CD8-positive, alpha-beta memory T cell (primary cell): ENCODE measurements at regions not wholly inside any gene's neighbourhood (a gene's known extent, or its start where the extent isn't known, plus 50 kb on each side); places are given as distances from the start of the nearest gene placed in this dataset.

ENCODE experiments used
- CTCF ChIA-PET: fragments of 350-600 bp; sonication (Branson Sonifier 250); formaldehyde crosslinking; loops from one replicate; lab custom pipeline; 2021; ENCODE audit warnings: antibody characterized with exemption; lab: Charles Lee
- POLR2A ChIA-PET: fragments of 350-600 bp; sonication (Branson Sonifier 250); formaldehyde crosslinking; loops from one replicate; lab custom pipeline; 2021; ENCODE audit warnings: antibody characterized with exemption; lab: Charles Lee
- DNase-seq, 5 donors: peaks; one replicate each; pipeline versions ENCODE4 v3.0.0 to v3.0.0-alpha.2; 2020 to 2022; ENCODE audit warnings: mixed read lengths in 1 of 5
- H3K27ac ChIP-seq: one replicate; pipeline ENCODE4 v1.7.0; 2013; ENCODE audit warnings: low read depth, mild to moderate bottlenecking, low read length, moderate library complexity
- H3K27me3 ChIP-seq: 2 replicates; pipeline ENCODE4 v1.7.0; 2013; ENCODE audit warnings: low read length, mild to moderate bottlenecking; ENCODE audit not compliant: insufficient read depth, poor library complexity, severe bottlenecking
- H3K36me3 ChIP-seq: 2 replicates; pipeline ENCODE4 v1.7.0; 2013; ENCODE audit warnings: mild to moderate bottlenecking, low read length, moderate library complexity; ENCODE audit not compliant: insufficient read depth
- H3K4me1 ChIP-seq: 2 replicates; pipeline ENCODE4 v1.7.0; 2013; ENCODE audit warnings: mild to moderate bottlenecking, low read length, moderate library complexity; ENCODE audit not compliant: insufficient read depth
- H3K4me3 ChIP-seq: 2 replicates; pipeline ENCODE4 v1.7.0; 2013; ENCODE audit warnings: mild to moderate bottlenecking, low read length
- H3K9me3 ChIP-seq: 2 replicates; pipeline ENCODE4 v1.7.0; 2013; ENCODE audit warnings: mild to moderate bottlenecking, low read length
- H3K27ac Mint-ChIP-seq, 8 donors: one replicate each; pipeline ENCODE4 v1.8.0; 2020 to 2021; ENCODE audit warnings: mixed read lengths in 8 of 8, mild to moderate bottlenecking in 6 of 8, inconsistent platforms in 3 of 8, moderate library complexity in 3 of 8
- H3K27me3 Mint-ChIP-seq, 2 donors: one replicate each; pipeline ENCODE4 v1.8.0; 2020 to 2021; ENCODE audit warnings: mixed read lengths in 2 of 2, mild to moderate bottlenecking in 1 of 2, moderate library complexity in 1 of 2
- H3K36me3 Mint-ChIP-seq, 3 donors: one replicate each; pipeline ENCODE4 v1.8.0; 2020 to 2021; ENCODE audit warnings: mixed read lengths in 3 of 3, inconsistent platforms in 1 of 3, mild to moderate bottlenecking in 1 of 3
- H3K4me1 Mint-ChIP-seq, 3 donors: one replicate each; pipeline ENCODE4 v1.8.0; 2020 to 2021; ENCODE audit warnings: mixed read lengths in 3 of 3, inconsistent platforms in 1 of 3, mild to moderate bottlenecking in 1 of 3
- H3K4me3 Mint-ChIP-seq, 7 donors: one replicate each; pipeline ENCODE4 v1.8.0; 2020 to 2021; ENCODE audit warnings: mixed read lengths in 7 of 7, mild to moderate bottlenecking in 6 of 7, moderate library complexity in 4 of 7, inconsistent platforms in 2 of 7
- H3K9me3 Mint-ChIP-seq, 5 donors: one replicate each; pipeline ENCODE4 v1.8.0; 2020 to 2022; ENCODE audit warnings: mixed read lengths in 5 of 5, mild to moderate bottlenecking in 3 of 5, moderate library complexity in 2 of 5, inconsistent platforms in 1 of 5

DNA sequence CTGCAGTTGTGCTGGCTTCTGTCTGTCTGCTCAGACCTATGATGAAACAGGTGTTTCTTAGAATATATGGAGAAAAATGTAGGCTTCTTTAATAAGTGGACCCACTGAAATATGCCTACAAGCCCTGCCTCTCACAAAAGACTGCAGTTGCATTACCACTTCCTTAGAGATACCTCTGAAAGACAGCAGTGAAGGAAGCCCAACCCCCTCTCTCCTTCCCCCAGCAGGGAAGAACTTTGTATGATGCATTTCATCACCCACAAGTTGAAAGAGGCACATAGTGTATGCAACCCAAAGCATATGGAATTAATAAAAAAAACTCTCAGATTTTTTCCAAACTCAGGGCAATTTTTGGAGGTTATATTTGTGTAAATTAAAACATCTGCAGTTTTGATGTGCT, 916.7 kb downstream of the TECRL start:
- Histone ChIP-seq H3K9me3 (no peaks in the 10 kb centered on the region), H3K36me3 (no peaks in the 10 kb centered on the region), H3K27ac (no peak overlapping the region), H3K27me3 (no peaks in the 10 kb centered on the region), H3K4me1 (no peaks in the 10 kb centered on the region), H3K4me3 (no peak overlapping the region)
- H3K27me3 Mint-ChIP-seq = no peaks in the 10 kb centered on the region
- no peak overlapping the region for H3K27ac Mint-ChIP-seq
- no peak overlapping the region for H3K4me3 Mint-ChIP-seq
- ChIA-PET POLR2A (no interaction called here), CTCF (no interaction called here)
- no peaks in the 10 kb centered on the region for H3K36me3 Mint-ChIP-seq
- H3K9me3 Mint-ChIP-seq = peaks cover 2 to 50% (median 9%) of the 10 kb centered on the region in 5 donors
- no peaks in the 10 kb centered on the region for H3K4me1 Mint-ChIP-seq
- DNase-seq = no peak

DNA sequence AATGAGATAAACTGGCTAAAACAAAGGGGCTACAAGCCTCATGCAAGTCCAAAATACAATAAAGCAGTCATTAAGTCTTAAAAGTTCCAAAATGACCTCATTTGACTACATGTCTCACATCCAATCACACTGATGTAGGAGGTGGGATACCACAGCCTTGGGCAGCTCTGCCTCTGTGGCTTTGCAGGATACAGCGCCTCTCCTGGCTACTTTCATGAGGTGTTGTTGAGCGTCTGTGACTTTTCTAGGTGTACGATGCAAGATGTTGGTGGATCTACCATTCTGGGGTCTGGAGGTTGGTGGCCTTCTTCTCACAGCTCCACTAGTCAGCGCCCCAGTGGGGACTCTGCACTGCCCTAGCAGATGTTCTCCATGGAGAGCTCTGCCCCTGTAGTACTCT, 944.9 kb downstream of the TECRL start:
- ChIA-PET POLR2A (no interaction called here), CTCF (no interaction called here)
- Mint-ChIP-seq H3K36me3 (no peaks in the 10 kb centered on the region), H3K27ac (no peak overlapping the region), H3K27me3 (no peaks in the 10 kb centered on the region), H3K9me3 (peaks cover 9 to 36% (median 18%) of the 10 kb centered on the region in 5 donors), H3K4me1 (no peaks in the 10 kb centered on the region), H3K4me3 (no peak overlapping the region)
- Histone ChIP-seq H3K9me3 (no peaks in the 10 kb centered on the region), H3K36me3 (no peaks in the 10 kb centered on the region), H3K27me3 (no peaks in the 10 kb centered on the region), H3K4me3 (no peak overlapping the region), H3K27ac (no peak overlapping the region), H3K4me1 (no peaks in the 10 kb centered on the region)
- no peak for DNase-seq

DNA sequence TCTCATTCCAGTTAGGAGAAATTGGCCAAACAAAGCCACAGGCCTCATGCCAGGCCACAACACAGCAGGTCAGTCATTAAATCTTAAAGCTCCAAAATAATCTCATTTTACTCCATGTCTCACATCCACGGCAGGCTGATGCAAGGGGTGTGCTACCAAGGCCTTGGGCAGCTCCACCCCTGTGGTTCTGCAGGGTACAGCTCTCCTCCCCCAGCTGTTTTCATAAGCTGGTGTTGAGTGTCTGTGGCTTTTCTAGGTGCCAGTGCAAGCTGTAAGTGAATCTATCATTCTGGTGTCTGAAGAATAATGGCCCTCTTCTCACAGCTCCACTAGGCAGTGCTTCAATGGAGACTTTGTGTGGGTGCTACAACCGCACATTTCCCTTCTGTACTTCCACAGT, 949.2 kb downstream of the TECRL start:
- Mint-ChIP-seq H3K4me1 (no peaks in the 10 kb centered on the region), H3K27me3 (no peaks in the 10 kb centered on the region), H3K36me3 (no peaks in the 10 kb centered on the region), H3K4me3 (no peak overlapping the region), H3K27ac (no peak overlapping the region), H3K9me3 (peaks cover 5 to 39% (median 13%) of the 10 kb centered on the region in 5 donors)
- no peak for DNase-seq
- POLR2A ChIA-PET = no interaction called here
- H3K9me3 ChIP-seq = no peaks in the 10 kb centered on the region
- no peaks in the 10 kb centered on the region for H3K4me1 ChIP-seq
- CTCF ChIA-PET = no interaction called here
- H3K27me3 ChIP-seq = no peaks in the 10 kb centered on the region
- no peaks in the 10 kb centered on the region for H3K36me3 ChIP-seq
- H3K27ac ChIP-seq = no peak overlapping the region
- no peak overlapping the region for H3K4me3 ChIP-seq

DNA sequence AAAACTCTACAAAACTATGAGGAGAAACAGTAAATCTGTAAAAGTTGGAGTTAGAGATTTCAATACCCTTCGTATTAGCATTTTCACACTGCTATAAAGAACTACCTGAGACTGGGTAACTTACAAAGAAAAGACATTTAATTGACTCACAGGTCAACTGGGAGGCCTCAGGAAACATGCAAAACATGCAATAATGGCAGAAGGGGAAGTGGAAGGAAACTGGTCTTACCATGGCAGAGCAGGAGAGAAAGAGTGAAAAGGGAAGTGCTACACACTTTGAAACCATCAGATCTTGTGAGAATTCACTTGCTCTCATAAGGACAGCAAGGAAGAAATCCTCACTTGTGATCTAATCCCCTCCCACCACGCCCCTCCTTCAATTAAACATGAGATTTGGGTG, 949.9 kb downstream of the TECRL start:
- no peak overlapping the region for H3K4me3 Mint-ChIP-seq
- no peak overlapping the region for H3K27ac Mint-ChIP-seq
- DNase-seq = no peak
- no peaks in the 10 kb centered on the region for H3K36me3 ChIP-seq
- H3K36me3 Mint-ChIP-seq = no peaks in the 10 kb centered on the region
- H3K27me3 ChIP-seq = no peaks in the 10 kb centered on the region
- no peaks in the 10 kb centered on the region for H3K27me3 Mint-ChIP-seq
- H3K4me1 Mint-ChIP-seq = no peaks in the 10 kb centered on the region
- H3K4me3 ChIP-seq = no peak overlapping the region
- no peak overlapping the region for H3K27ac ChIP-seq
- H3K9me3 Mint-ChIP-seq = peaks cover 4 to 39% (median 11%) of the 10 kb centered on the region in 5 donors
- H3K4me1 ChIP-seq = no peaks in the 10 kb centered on the region
- CTCF ChIA-PET = no interaction called here
- no peaks in the 10 kb centered on the region for H3K9me3 ChIP-seq
- POLR2A ChIA-PET = no interaction called here

DNA sequence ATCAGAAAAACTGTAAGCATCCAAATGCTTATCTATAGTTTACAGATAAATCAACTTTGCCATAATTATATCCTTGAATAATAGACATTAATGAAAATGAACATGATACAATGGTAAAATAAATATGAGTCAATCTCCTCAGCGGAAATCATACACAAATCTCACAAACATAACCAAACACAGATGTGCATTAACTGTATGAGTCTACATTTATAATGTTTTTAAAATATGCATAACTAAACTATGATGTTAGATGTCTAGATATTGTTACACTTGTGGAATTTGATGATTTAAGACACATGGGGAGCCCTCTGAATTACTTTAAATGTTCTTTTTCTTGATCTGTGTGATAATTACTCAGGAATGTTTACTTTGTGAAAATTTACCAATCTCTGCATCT, 951.2 kb downstream of the TECRL start:
- H3K4me3 Mint-ChIP-seq = no peak overlapping the region
- no peaks in the 10 kb centered on the region for H3K36me3 Mint-ChIP-seq
- Histone ChIP-seq H3K4me3 (no peak overlapping the region), H3K9me3 (no peaks in the 10 kb centered on the region), H3K4me1 (no peaks in the 10 kb centered on the region), H3K27me3 (no peaks in the 10 kb centered on the region), H3K36me3 (no peaks in the 10 kb centered on the region), H3K27ac (no peak overlapping the region)
- POLR2A ChIA-PET = no interaction called here
- CTCF ChIA-PET = no interaction called here
- no peaks in the 10 kb centered on the region for H3K27me3 Mint-ChIP-seq
- peaks cover 4 to 30% (median 11%) of the 10 kb centered on the region in 5 donors for H3K9me3 Mint-ChIP-seq
- no peak overlapping the region for H3K27ac Mint-ChIP-seq
- no peaks in the 10 kb centered on the region for H3K4me1 Mint-ChIP-seq
- DNase-seq = no peak

DNA sequence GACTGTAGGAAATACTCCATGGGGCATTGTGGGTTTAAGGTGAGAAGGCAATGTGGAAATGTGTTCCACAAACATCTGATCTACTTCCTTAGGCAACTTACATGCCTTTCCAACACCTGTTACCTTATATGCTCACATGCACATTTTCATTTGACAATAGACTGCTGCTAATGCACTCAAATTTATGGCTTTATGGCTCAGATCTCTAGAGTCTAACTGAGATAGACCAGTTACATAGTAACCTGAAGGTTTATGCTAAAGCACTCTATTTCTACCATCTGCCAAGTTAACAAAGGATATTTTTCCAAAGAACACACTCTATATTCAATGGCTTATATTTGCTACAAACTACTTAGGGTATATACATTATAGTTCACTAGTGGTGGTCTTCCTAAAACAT, 969.0 kb downstream of the TECRL start:
- no peaks in the 10 kb centered on the region for H3K27me3 ChIP-seq
- H3K4me1 ChIP-seq = no peaks in the 10 kb centered on the region
- H3K36me3 ChIP-seq = no peaks in the 10 kb centered on the region
- DNase-seq = no peak
- H3K4me3 ChIP-seq = no peak overlapping the region
- H3K27ac ChIP-seq = no peak overlapping the region
- CTCF ChIA-PET = no interaction called here
- Mint-ChIP-seq H3K36me3 (no peaks in the 10 kb centered on the region), H3K4me1 (no peaks in the 10 kb centered on the region), H3K27me3 (no peaks in the 10 kb centered on the region), H3K4me3 (no peak overlapping the region), H3K9me3 (peaks cover 0 to 31% (median 8%) of the 10 kb centered on the region in 5 donors), H3K27ac (no peak overlapping the region)
- no peaks in the 10 kb centered on the region for H3K9me3 ChIP-seq
- POLR2A ChIA-PET = no interaction called here

DNA sequence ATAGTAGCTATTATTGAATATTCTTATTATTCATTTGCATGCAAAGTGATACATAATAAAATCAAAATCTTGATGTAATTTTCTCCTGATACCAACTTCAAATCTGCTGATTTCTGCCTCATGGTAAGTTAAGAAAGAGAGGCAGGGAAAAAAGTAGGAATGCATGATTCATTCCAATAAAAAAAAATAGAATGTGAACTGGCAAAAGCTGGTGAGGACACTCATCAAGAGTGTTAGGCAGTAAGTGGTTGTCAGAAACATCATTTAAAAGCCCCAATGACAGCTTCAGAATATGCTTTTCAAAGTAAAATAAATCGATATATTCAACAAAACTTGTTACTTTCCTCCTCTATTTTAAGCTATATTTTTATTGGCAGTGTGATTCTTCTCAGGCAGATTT, 979.1 kb downstream of the TECRL start:
- Mint-ChIP-seq H3K36me3 (no peaks in the 10 kb centered on the region), H3K9me3 (peaks cover 7 to 32% (median 13%) of the 10 kb centered on the region in 5 donors), H3K27ac (no peak overlapping the region), H3K4me1 (no peaks in the 10 kb centered on the region), H3K4me3 (no peak overlapping the region), H3K27me3 (no peaks in the 10 kb centered on the region)
- no peaks in the 10 kb centered on the region for H3K36me3 ChIP-seq
- POLR2A ChIA-PET = no interaction called here
- H3K4me1 ChIP-seq = no peaks in the 10 kb centered on the region
- CTCF ChIA-PET = no interaction called here
- no peak overlapping the region for H3K27ac ChIP-seq
- DNase-seq = no peak
- no peaks in the 10 kb centered on the region for H3K9me3 ChIP-seq
- H3K27me3 ChIP-seq = no peaks in the 10 kb centered on the region
- H3K4me3 ChIP-seq = no peak overlapping the region

DNA sequence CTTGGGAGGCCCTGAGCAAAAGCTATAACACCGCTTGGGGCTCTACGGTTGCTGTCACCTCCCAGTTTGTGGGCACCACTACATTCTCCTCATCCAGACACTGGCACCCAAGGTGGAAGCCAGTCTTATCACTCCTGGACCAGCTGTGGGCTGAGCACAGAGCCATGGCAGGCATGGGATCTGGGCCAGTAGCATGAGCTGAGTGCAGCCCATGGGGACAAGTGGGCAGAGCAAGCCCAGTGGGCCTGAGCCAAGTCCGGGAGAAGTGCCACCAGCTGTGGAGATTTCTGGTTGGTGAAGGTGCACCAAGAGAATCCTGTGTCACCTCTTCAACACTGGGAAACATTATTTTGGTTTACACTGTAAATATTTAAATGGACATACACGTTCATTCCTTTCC, 1013.0 kb downstream of the TECRL start:
- DNase-seq = no peak
- H3K4me1 ChIP-seq = no peaks in the 10 kb centered on the region
- no peaks in the 10 kb centered on the region for H3K36me3 ChIP-seq
- Mint-ChIP-seq H3K4me3 (no peak overlapping the region), H3K4me1 (no peaks in the 10 kb centered on the region), H3K9me3 (peaks cover 7 to 17% (median 9%) of the 10 kb centered on the region in 5 donors), H3K36me3 (no peaks in the 10 kb centered on the region), H3K27me3 (no peaks in the 10 kb centered on the region), H3K27ac (no peak overlapping the region)
- no peaks in the 10 kb centered on the region for H3K27me3 ChIP-seq
- H3K9me3 ChIP-seq = no peaks in the 10 kb centered on the region
- CTCF ChIA-PET = no interaction called here
- H3K4me3 ChIP-seq = no peak overlapping the region
- POLR2A ChIA-PET = no interaction called here
- no peak overlapping the region for H3K27ac ChIP-seq

DNA sequence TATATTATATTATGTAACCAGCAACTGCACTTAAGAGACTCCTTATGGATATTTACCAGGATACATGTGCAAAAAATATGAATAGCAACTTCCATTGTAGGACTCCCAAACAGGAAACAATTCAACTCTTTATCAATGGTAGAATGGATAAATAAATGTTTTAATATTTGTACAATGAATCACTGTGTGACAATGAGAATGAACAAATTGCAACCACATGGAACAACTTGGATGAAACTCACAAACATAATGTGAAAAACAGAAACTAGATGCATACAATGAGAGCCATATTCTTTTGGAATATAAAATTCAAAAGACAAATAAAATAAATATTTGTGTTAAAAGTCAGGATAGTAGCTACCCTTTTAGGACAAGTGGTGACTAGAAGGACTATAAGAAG, 1015.7 kb downstream of the TECRL start:
- H3K4me3 Mint-ChIP-seq = no peak overlapping the region
- CTCF ChIA-PET = no interaction called here

More for the DNA sequence above, 1015.7 kb downstream of the TECRL start:
- H3K4me1 Mint-ChIP-seq = no peaks in the 10 kb centered on the region
- DNase-seq = no peak
- Histone ChIP-seq H3K4me1 (no peaks in the 10 kb centered on the region), H3K4me3 (no peak overlapping the region), H3K27ac (no peak overlapping the region), H3K9me3 (no peaks in the 10 kb centered on the region), H3K27me3 (no peaks in the 10 kb centered on the region), H3K36me3 (no peaks in the 10 kb centered on the region)
- POLR2A ChIA-PET = no interaction called here
- H3K9me3 Mint-ChIP-seq = peaks cover 4 to 12% (median 6%) of the 10 kb centered on the region in 5 donors
- no peak overlapping the region for H3K27ac Mint-ChIP-seq
- H3K27me3 Mint-ChIP-seq = no peaks in the 10 kb centered on the region
- H3K36me3 Mint-ChIP-seq = no peaks in the 10 kb centered on the region
